Liver (tissue), 3 donors: ENCODE measurements at regions not wholly inside any gene's neighbourhood (a gene's known extent, or its start where the extent isn't known, plus 50 kb on each side); places are given as distances from the start of the nearest gene placed in this dataset.

ENCODE experiments used
- CTCF ChIP-seq: fragments of 150-350 bp; IDR thresholded peaks from 2 replicates; pipeline ENCODE4 v1.5.1; 2017; ENCODE audit warnings: improper control_type of control experiment, low read depth, low read length; ENCODE audit not compliant: missing input control
- EGR1 ChIP-seq, 2 donors: IDR thresholded peaks; 2 replicates each; pipeline ENCODE4 v1.6.1; 2016 to 2018; ENCODE audit warnings: antibody characterized with exemption in 2 of 2, low read depth in 2 of 2
- MAX ChIP-seq: IDR thresholded peaks from 2 replicates; pipeline ENCODE4 v1.6.1; 2016; ENCODE audit warnings: antibody characterized with exemption
- RAD21 ChIP-seq, 2 donors: IDR thresholded peaks; 2 replicates each; pipeline ENCODE4 v1.6.1; 2016; ENCODE audit warnings: antibody characterized with exemption in 2 of 2, mild to moderate bottlenecking in 2 of 2
- REST ChIP-seq: IDR thresholded peaks from 2 replicates; pipeline ENCODE4 v1.6.1; 2016; ENCODE audit warnings: antibody characterized with exemption, mild to moderate bottlenecking
- TAF1 ChIP-seq: conservative IDR thresholded peaks from 2 replicates; pipeline ENCODE4 v1.6.1; 2016; ENCODE audit warnings: antibody characterized with exemption, mild to moderate bottlenecking
- YY1 ChIP-seq: IDR thresholded peaks from 2 replicates; pipeline ENCODE4 v1.6.1; 2016; ENCODE audit warnings: antibody characterized with exemption, mild to moderate bottlenecking
- ZBTB33 ChIP-seq: IDR thresholded peaks from 2 replicates; pipeline ENCODE4 v1.6.1; 2016; ENCODE audit warnings: antibody characterized with exemption
- donor health status: healthy.
- donor health status: healthy.

GRCh38 chr21:19870682-19871081 lies 1127.5 kb upstream of the NCAM2 start:
- TF ChIP-seq ZBTB33 (no peak), CTCF (no peak), REST (no peak), RAD21 (IDR thresholded peaks at IDR 0.05) (no peak), MAX (no peak), TAF1 (no peak), EGR1 (IDR thresholded peaks at IDR 0.05; ENCODE audit: low read depth in 2 of 2) (no peak), YY1 (no peak)
